Keratinocyte (primary cell): ENCODE measurements at regions not wholly inside any gene's neighbourhood (a gene's known extent, or its start where the extent isn't known, plus 50 kb on each side); places are given as distances from the start of the nearest gene placed in this dataset.

Experiments
- EZH2 ChIP-seq: IDR thresholded peaks from one replicate; pipeline ENCODE4 v1.6.1; 2012; ENCODE audit warnings: inconsistent platforms, mild to moderate bottlenecking, low read length, moderate library complexity
- TF ChIP-seq, protein P1 (sequence below), 3 experiments: IDR thresholded peaks in 1 of 3; conservative IDR thresholded peaks in 1 of 3; optimal IDR thresholded peaks in 1 of 3; 2 replicates in 2 of 3; 3 replicates in 1 of 3; pipeline versions ENCODE3 to v1.5.1; 2011; ENCODE audit warnings: low read length in 3 of 3, mild to moderate bottlenecking in 3 of 3, moderate library complexity in 2 of 3, control low read depth in 1 of 3, inconsistent platforms in 1 of 3; ENCODE audit not compliant: insufficient read depth in 2 of 3; ENCODE audit errors: extremely low read depth in 1 of 3

DNA sequence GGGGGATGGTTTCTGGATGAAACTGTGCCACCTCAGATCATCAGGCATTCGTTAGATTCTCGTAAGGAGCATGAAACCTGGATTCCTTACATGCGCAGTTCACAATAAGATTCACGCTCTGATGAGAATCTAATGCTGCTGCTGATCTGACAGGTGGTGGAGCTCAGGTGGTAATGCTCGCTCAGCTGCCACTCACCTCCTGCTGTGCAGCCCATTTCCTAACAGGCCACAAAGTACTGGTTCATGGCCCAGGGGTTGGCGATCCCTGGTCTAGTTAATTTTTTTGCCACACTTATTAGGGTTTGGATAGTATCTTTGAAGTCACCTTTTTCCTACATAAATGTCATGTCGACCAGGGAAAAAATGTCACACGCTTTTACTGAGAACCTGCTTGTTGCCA is 96.8 kb upstream of the MLIP start:
- TF ChIP-seq, protein P1, sequence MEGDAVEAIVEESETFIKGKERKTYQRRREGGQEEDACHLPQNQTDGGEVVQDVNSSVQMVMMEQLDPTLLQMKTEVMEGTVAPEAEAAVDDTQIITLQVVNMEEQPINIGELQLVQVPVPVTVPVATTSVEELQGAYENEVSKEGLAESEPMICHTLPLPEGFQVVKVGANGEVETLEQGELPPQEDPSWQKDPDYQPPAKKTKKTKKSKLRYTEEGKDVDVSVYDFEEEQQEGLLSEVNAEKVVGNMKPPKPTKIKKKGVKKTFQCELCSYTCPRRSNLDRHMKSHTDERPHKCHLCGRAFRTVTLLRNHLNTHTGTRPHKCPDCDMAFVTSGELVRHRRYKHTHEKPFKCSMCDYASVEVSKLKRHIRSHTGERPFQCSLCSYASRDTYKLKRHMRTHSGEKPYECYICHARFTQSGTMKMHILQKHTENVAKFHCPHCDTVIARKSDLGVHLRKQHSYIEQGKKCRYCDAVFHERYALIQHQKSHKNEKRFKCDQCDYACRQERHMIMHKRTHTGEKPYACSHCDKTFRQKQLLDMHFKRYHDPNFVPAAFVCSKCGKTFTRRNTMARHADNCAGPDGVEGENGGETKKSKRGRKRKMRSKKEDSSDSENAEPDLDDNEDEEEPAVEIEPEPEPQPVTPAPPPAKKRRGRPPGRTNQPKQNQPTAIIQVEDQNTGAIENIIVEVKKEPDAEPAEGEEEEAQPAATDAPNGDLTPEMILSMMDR (optimal IDR thresholded peaks at IDR 0.05 in 1 of 3, IDR thresholded peaks at IDR 0.05 in 1 of 3, conservative IDR thresholded peaks at IDR 0.05 in 1 of 3; ENCODE audit: extremely low read depth in 1 of 3, insufficient read depth in 2 of 3, low read length in 3 of 3): no peak
- TF ChIP-seq EZH2: no peak
